Stimulated activated CD8-positive, alpha-beta memory T cell treated with anti-CD3 and anti-CD28 coated beads, Interleukin-2, amount 100 ng/mL, for 1 hour (primary cell): ENCODE measurements at regions not wholly inside any gene's neighbourhood (a gene's known extent, or its start where the extent isn't known, plus 50 kb on each side); places are given as distances from the start of the nearest gene placed in this dataset.

ENCODE experiments used
- DNase-seq, 2 donors: peaks; one replicate each; pipeline ENCODE4 v3.0.0-alpha.2; 2020; ENCODE audit warnings: low read depth in 2 of 2

GRCh38 chr3:68467465-68467864, 464.9 kb downstream of the TAFA4 start:
- DNase-seq: no peak

GRCh38 chr3:68458581-68458980, 473.8 kb downstream of the TAFA4 start:
- DNase-seq: no peak

- DNase-seq: no peak
These were observed 483.6 kb downstream of the TAFA4 start for GRCh38 chr3:68448510-68449383.

GRCh38 chr3:68447885-68448284, 484.5 kb downstream of the TAFA4 start:
- DNase-seq: no peak

GRCh38 chr3:68441054-68441453, 491.3 kb downstream of the TAFA4 start:
- DNase-seq: no peak

- no peak for DNase-seq
These were observed 495.5 kb downstream of the TAFA4 start for GRCh38 chr3:68436619-68437401.

GRCh38 chr3:68428495-68428894, 503.9 kb downstream of the TAFA4 start:
- DNase-seq: no peak

GRCh38 chr3:68424796-68425460, 507.4 kb downstream of the TAFA4 start:
- no peak for DNase-seq

GRCh38 chr3:68408626-68409025, 523.7 kb downstream of the TAFA4 start:
- no peak for DNase-seq

GRCh38 chr3:68403741-68404140, 528.6 kb downstream of the TAFA4 start:
- no peak for DNase-seq

GRCh38 chr3:68402235-68402918, 530.0 kb downstream of the TAFA4 start:
- DNase-seq: no peak

GRCh38 chr3:68378631-68379030, 553.7 kb downstream of the TAFA4 start:
- no peak for DNase-seq

GRCh38 chr3:68373727-68374126, 558.6 kb downstream of the TAFA4 start:
- DNase-seq: no peak

GRCh38 chr3:68363796-68364195, 568.6 kb downstream of the TAFA4 start:
- no peak for DNase-seq

GRCh38 chr3:68360492-68360891, 571.9 kb downstream of the TAFA4 start:
- DNase-seq: no peak

GRCh38 chr3:68345781-68346180, 586.6 kb downstream of the TAFA4 start:
- no peak for DNase-seq

- DNase-seq: no peak
These were observed 589.9 kb downstream of the TAFA4 start for GRCh38 chr3:68342426-68342825.

GRCh38 chr3:68336042-68336441, 596.3 kb downstream of the TAFA4 start:
- no peak for DNase-seq

GRCh38 chr3:68334367-68334986, 597.9 kb downstream of the TAFA4 start:
- no peak for DNase-seq

GRCh38 chr3:68328049-68328448, 604.3 kb downstream of the TAFA4 start:
- no peak for DNase-seq

GRCh38 chr3:68315964-68316363, 616.4 kb downstream of the TAFA4 start:
- DNase-seq: no peak
